ENCODE measurements at regions not wholly inside any gene's neighbourhood (a gene's known extent, or its start where the extent isn't known, plus 50 kb on each side); places are given as distances from the start of the nearest gene placed in this dataset.

GRCh38 chr6:169944061-169944337 is 192.6 kb downstream of the ERMARD start:
- Histone ChIP-seq H3K27me3 (ENCODE audit: control insufficient read depth in 2 of 2, insufficient read depth in 2 of 2, low read length in 2 of 2) (no peaks in the 10 kb centered on the region), H3K9ac (ENCODE audit: insufficient read depth, low read length, poor library complexity, severe bottlenecking) (no peak overlapping the region), H3K4me1 (ENCODE audit: control insufficient read depth in 1 of 2, insufficient read depth in 2 of 2, low read length in 2 of 2) (no peaks in the 10 kb centered on the region), H3K79me2 (ENCODE audit: insufficient read depth, low read length) (no peaks in the 10 kb centered on the region), H3K27ac (ENCODE audit: low read depth in 1 of 2, low read length in 2 of 2) (no peak overlapping the region), H3K4me2 (replicated peaks; ENCODE audit: extremely low read depth, low read length, poor library complexity, severe bottlenecking) (no peak overlapping the region), H3K36me3 (replicated peaks in 1 of 2; ENCODE audit: control insufficient read depth in 1 of 2, insufficient read depth in 2 of 2, low read length in 2 of 2) (no peaks in the 10 kb centered on the region), H2AFZ (ENCODE audit: insufficient read depth, low read depth, low read length, poor library complexity, severe bottlenecking) (no peak overlapping the region), H3K9me3 (replicated peaks in 1 of 2; ENCODE audit: control insufficient read depth in 1 of 2, insufficient read depth in 1 of 2, low read length in 2 of 2) (peaks cover 0 to 3% of the 10 kb centered on the region in 2 donors), H4K20me1 (ENCODE audit: insufficient read depth, low read length) (no peaks in the 10 kb centered on the region), H3K4me3 (replicated peaks in 1 of 3; ENCODE audit: low read depth in 2 of 3, low read length in 3 of 3) (no peak overlapping the region)
- Mint-ChIP-seq H3K36me3 (no peaks in the 10 kb centered on the region), H3K4me1 (peaks cover 3% of the 10 kb centered on the region), H3K27me3 (ENCODE audit: low read depth in 3 of 3) (peaks cover 17 to 29% (median 18%) of the 10 kb centered on the region in 3 donors), H3K9me3 (peaks cover 2 to 16% (median 7%) of the 10 kb centered on the region in 7 donors), H3K4me3 (no peak overlapping the region), H3K27ac (no peak overlapping the region)
- DNase-seq: no peak
- no peak for TF ChIP-seq CTCF (IDR thresholded peaks at IDR 0.05)
- intact Hi-C loops (cut with micrococcal nuclease): no loop called here

- no peaks in the 10 kb centered on the region for H4K20me1 ChIP-seq (ENCODE audit: insufficient read depth, low read length)
- peaks cover 2 to 16% (median 7%) of the 10 kb centered on the region in 7 donors for H3K9me3 Mint-ChIP-seq
- H3K36me3 Mint-ChIP-seq: no peaks in the 10 kb centered on the region
- H3K27me3 Mint-ChIP-seq (ENCODE audit: low read depth in 3 of 3): peaks cover 17 to 33% (median 18%) of the 10 kb centered on the region in 3 donors
- DNase-seq: no peak
- intact Hi-C loops (cut with micrococcal nuclease): no loop called here
- no peaks in the 10 kb centered on the region for H3K4me1 ChIP-seq (ENCODE audit: control insufficient read depth in 1 of 2, insufficient read depth in 2 of 2, low read length in 2 of 2)
- no peak overlapping the region for H3K27ac Mint-ChIP-seq
- H2AFZ ChIP-seq (ENCODE audit: insufficient read depth, low read depth, low read length, poor library complexity, severe bottlenecking): no peak overlapping the region
- H3K36me3 ChIP-seq (replicated peaks in 1 of 2; ENCODE audit: control insufficient read depth in 1 of 2, insufficient read depth in 2 of 2, low read length in 2 of 2): no peaks in the 10 kb centered on the region
- H3K4me3 Mint-ChIP-seq: no peak overlapping the region
- H3K4me1 Mint-ChIP-seq: peaks cover 3% of the 10 kb centered on the region
- no peak overlapping the region for H3K4me3 ChIP-seq (replicated peaks in 1 of 3; ENCODE audit: low read depth in 2 of 3, low read length in 3 of 3)
- WGBS (ENCODE audit: insufficient coverage): 70% methylated on average over 4 of the region's 7 CpGs
- no peak overlapping the region for H3K27ac ChIP-seq (ENCODE audit: low read depth in 1 of 2, low read length in 2 of 2)
- H3K4me2 ChIP-seq (replicated peaks; ENCODE audit: extremely low read depth, low read length, poor library complexity, severe bottlenecking): no peak overlapping the region
- H3K9ac ChIP-seq (ENCODE audit: insufficient read depth, low read length, poor library complexity, severe bottlenecking): no peak overlapping the region
- no peaks in the 10 kb centered on the region for H3K27me3 ChIP-seq (ENCODE audit: control insufficient read depth in 2 of 2, insufficient read depth in 2 of 2, low read length in 2 of 2)
- no peaks in the 10 kb centered on the region for H3K79me2 ChIP-seq (ENCODE audit: insufficient read depth, low read length)
- TF ChIP-seq CTCF (IDR thresholded peaks at IDR 0.05): no peak
- peaks cover 0 to 3% of the 10 kb centered on the region in 2 donors for H3K9me3 ChIP-seq (replicated peaks in 1 of 2; ENCODE audit: control insufficient read depth in 1 of 2, insufficient read depth in 1 of 2, low read length in 2 of 2)
These were observed 192.0 kb downstream of the ERMARD start for GRCh38 chr6:169943241-169944060.

All from CD14-positive monocyte (primary cell).